ENCODE measurements at regions not wholly inside any gene's neighbourhood (a gene's known extent, or its start where the extent isn't known, plus 50 kb on each side); places are given as distances from the start of the nearest gene placed in this dataset.

DNA sequence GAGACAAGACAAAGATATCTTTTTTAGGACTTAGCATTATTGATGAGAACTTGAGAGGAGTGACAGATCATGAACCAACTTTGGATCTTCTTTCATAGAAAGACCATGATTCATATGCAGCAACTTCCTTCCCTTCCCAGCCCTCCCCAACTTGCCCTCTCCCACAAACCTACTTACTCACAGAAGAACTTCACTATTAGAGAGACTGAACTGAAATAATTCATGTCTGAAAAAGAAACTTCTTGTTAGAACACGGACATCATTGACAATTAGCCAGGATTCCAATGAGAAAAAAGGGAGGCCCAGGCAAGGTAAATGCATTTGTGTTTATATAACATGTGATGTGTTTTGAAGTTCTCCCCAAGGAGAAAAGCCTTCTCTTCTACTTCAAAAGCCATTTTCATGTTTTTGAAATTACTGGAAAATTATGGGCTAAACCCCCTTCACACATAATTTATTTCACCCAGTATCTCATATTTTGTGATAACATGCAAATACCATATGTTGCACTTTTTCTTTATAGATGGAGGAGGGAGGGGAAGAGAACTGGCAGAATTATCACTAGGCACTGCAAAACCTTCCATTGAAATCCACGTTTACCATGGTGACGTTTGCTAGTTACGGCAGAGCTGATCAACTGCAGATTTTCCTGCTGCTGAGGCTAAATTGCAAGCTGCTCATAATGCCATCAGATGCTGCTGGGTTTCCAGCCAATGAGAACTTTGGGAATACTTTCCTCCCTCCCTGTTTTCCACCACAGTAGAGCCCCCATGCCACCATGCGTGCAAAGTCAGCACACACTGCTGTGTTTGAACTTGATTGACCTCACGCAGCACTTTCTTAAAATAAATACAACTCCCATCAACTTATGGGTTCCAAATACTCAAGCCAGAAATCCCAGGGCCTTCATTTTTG, 294.7 kb downstream of the MEIS1 start:
- Histone ChIP-seq H3K36me3 (ENCODE audit: control insufficient read depth, insufficient read depth, low read length) (no peaks in the 10 kb centered on the region), H3K4me3 (ENCODE audit: low read depth, low read length) (no peak overlapping the region), H3K27me3 (ENCODE audit: control insufficient read depth, insufficient read depth, low read length) (no peaks in the 10 kb centered on the region)
- DNase-seq (ENCODE audit: low read depth): no peak
- TF ChIP-seq, protein P1, sequence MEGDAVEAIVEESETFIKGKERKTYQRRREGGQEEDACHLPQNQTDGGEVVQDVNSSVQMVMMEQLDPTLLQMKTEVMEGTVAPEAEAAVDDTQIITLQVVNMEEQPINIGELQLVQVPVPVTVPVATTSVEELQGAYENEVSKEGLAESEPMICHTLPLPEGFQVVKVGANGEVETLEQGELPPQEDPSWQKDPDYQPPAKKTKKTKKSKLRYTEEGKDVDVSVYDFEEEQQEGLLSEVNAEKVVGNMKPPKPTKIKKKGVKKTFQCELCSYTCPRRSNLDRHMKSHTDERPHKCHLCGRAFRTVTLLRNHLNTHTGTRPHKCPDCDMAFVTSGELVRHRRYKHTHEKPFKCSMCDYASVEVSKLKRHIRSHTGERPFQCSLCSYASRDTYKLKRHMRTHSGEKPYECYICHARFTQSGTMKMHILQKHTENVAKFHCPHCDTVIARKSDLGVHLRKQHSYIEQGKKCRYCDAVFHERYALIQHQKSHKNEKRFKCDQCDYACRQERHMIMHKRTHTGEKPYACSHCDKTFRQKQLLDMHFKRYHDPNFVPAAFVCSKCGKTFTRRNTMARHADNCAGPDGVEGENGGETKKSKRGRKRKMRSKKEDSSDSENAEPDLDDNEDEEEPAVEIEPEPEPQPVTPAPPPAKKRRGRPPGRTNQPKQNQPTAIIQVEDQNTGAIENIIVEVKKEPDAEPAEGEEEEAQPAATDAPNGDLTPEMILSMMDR (IDR thresholded peaks at IDR 0.05; ENCODE audit: insufficient read depth, low read length, poor library complexity, severe bottlenecking): no peak

DNA sequence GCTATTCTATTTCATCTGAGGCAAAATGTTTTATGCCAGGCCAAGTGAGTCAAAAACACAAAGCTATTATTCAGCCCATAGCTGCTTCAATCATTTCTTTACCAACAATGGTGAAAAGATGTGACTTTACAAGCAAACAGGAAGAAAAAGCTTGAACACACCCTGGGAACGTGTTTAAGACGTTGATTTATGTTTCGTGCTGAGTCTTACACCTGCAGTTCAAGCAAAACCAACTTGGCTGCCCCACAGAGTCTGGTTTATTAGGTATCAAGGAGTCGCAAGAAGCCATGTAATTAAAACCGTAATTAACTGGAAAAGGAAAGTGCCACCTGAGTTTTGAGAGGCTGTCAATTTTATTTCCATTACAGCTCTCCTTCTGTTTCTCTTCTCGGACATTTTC, 295.5 kb downstream of the MEIS1 start:
- no peak for DNase-seq (ENCODE audit: low read depth)
- TF ChIP-seq, protein P1 (IDR thresholded peaks at IDR 0.05; ENCODE audit: insufficient read depth, low read length, poor library complexity, severe bottlenecking): no peak
- Histone ChIP-seq H3K36me3 (ENCODE audit: control insufficient read depth, insufficient read depth, low read length) (no peaks in the 10 kb centered on the region), H3K27me3 (ENCODE audit: control insufficient read depth, insufficient read depth, low read length) (no peaks in the 10 kb centered on the region), H3K4me3 (ENCODE audit: low read depth, low read length) (no peak overlapping the region)

- DNase-seq (ENCODE audit: low read depth): no peak
- no peak overlapping the region for H3K4me3 ChIP-seq (ENCODE audit: low read depth, low read length)
- no peaks in the 10 kb centered on the region for H3K27me3 ChIP-seq (ENCODE audit: control insufficient read depth, insufficient read depth, low read length)
- TF ChIP-seq, protein P1 (IDR thresholded peaks at IDR 0.05; ENCODE audit: insufficient read depth, low read length, poor library complexity, severe bottlenecking): no peak
- H3K36me3 ChIP-seq (ENCODE audit: control insufficient read depth, insufficient read depth, low read length): no peaks in the 10 kb centered on the region
Measured at GRCh38 chr2:66733364-66733999, 298.6 kb downstream of the MEIS1 start.

GRCh38 chr2:66748939-66749338, 314.0 kb downstream of the MEIS1 start:
- Histone ChIP-seq H3K4me3 (ENCODE audit: low read depth, low read length) (no peak overlapping the region), H3K36me3 (ENCODE audit: control insufficient read depth, insufficient read depth, low read length) (no peaks in the 10 kb centered on the region), H3K27me3 (ENCODE audit: control insufficient read depth, insufficient read depth, low read length) (no peaks in the 10 kb centered on the region)
- no peak for DNase-seq (ENCODE audit: low read depth)
- TF ChIP-seq, protein P1 (IDR thresholded peaks at IDR 0.05; ENCODE audit: insufficient read depth, low read length, poor library complexity, severe bottlenecking): no peak

- no peak for DNase-seq (ENCODE audit: low read depth)
- H3K27me3 ChIP-seq (ENCODE audit: control insufficient read depth, insufficient read depth, low read length): no peaks in the 10 kb centered on the region
- TF ChIP-seq, protein P1 (IDR thresholded peaks at IDR 0.05; ENCODE audit: insufficient read depth, low read length, poor library complexity, severe bottlenecking): no peak
- H3K36me3 ChIP-seq (ENCODE audit: control insufficient read depth, insufficient read depth, low read length): no peaks in the 10 kb centered on the region
- H3K4me3 ChIP-seq (ENCODE audit: low read depth, low read length): no peak overlapping the region
Measured at GRCh38 chr2:66749566-66749965, 314.6 kb downstream of the MEIS1 start.
